ENCODE measurements at regions not wholly inside any gene's neighbourhood (a gene's known extent, or its start where the extent isn't known, plus 50 kb on each side); places are given as distances from the start of the nearest gene placed in this dataset.

DNA sequence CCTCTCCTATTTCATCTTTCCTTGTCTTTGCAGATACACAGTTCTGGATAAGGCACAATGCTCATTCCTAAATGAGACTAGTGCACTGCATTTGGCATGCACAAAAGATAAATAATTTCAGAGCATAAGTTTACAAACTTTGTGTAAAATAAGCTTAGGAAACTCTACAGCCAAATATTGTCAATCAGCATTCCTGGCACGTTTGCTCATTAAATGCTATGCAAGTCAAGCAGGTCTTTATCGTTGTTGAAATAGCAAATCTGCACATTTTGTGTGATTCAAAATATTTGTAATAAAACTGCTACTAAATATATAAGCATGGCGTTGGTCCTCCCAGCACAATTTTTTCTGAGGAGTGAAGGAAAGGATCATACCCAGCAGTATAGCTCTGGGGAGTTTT, 322.1 kb upstream of the NOCT start:
- FAIRE-seq (no peak), DNase-seq (ENCODE audit: insufficient read length, low spot score) (no peak)
- TF ChIP-seq, protein P1, sequence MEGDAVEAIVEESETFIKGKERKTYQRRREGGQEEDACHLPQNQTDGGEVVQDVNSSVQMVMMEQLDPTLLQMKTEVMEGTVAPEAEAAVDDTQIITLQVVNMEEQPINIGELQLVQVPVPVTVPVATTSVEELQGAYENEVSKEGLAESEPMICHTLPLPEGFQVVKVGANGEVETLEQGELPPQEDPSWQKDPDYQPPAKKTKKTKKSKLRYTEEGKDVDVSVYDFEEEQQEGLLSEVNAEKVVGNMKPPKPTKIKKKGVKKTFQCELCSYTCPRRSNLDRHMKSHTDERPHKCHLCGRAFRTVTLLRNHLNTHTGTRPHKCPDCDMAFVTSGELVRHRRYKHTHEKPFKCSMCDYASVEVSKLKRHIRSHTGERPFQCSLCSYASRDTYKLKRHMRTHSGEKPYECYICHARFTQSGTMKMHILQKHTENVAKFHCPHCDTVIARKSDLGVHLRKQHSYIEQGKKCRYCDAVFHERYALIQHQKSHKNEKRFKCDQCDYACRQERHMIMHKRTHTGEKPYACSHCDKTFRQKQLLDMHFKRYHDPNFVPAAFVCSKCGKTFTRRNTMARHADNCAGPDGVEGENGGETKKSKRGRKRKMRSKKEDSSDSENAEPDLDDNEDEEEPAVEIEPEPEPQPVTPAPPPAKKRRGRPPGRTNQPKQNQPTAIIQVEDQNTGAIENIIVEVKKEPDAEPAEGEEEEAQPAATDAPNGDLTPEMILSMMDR (IDR thresholded peaks at IDR 0.05; ENCODE audit: insufficient read depth, missing control alignments) = no peak

GRCh38 chr4:138692411-138692810, 323.2 kb upstream of the NOCT start:
- no peak for FAIRE-seq
- DNase-seq (ENCODE audit: insufficient read length, low spot score) = no peak
- TF ChIP-seq, protein P1 (IDR thresholded peaks at IDR 0.05; ENCODE audit: insufficient read depth, missing control alignments) = no peak

DNA sequence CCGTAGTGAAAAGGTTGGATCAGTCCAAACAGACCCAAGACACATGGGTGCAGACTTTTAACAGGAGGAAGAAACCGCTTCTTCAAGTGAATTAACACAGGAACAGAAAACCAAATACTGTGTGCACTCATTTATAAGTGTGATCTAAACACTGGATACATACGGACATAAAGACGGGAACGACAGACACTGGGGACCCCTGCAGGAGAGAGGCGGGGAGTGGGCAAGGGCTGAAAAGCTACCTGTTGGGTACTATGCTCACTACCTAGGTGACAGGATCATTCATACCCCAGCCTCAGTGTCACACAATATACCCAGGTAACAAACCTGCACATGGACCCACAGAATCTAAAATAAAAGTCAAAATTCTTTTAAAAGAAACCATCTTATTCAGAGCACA, 326.0 kb upstream of the NOCT start:
- FAIRE-seq (no peak), DNase-seq (ENCODE audit: insufficient read length, low spot score) (no peak)
- TF ChIP-seq, protein P1 (IDR thresholded peaks at IDR 0.05; ENCODE audit: insufficient read depth, missing control alignments) = no peak

DNA sequence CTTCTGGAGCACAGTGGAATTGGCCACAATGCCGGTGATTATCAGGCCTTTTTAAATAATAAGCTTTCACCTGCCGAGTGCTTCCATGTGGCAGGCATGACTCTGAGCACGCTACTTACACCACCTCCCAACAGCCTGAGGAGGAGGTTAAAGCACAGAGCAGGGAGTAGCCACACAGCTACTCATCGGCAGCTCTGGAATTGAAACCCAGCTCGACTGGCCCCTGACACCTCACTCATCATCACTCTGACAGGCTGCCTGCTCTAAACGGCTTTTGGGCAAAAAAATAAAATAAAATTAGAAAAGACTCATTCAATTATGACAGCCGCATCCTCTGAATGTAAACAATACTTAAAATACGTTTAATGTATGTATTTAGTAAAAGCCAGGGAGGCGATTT, 326.4 kb upstream of the NOCT start:
- TF ChIP-seq, protein P1 (IDR thresholded peaks at IDR 0.05; ENCODE audit: insufficient read depth, missing control alignments) = no peak
- DNase-seq (ENCODE audit: insufficient read length, low spot score) = no peak
- no peak for FAIRE-seq

DNA sequence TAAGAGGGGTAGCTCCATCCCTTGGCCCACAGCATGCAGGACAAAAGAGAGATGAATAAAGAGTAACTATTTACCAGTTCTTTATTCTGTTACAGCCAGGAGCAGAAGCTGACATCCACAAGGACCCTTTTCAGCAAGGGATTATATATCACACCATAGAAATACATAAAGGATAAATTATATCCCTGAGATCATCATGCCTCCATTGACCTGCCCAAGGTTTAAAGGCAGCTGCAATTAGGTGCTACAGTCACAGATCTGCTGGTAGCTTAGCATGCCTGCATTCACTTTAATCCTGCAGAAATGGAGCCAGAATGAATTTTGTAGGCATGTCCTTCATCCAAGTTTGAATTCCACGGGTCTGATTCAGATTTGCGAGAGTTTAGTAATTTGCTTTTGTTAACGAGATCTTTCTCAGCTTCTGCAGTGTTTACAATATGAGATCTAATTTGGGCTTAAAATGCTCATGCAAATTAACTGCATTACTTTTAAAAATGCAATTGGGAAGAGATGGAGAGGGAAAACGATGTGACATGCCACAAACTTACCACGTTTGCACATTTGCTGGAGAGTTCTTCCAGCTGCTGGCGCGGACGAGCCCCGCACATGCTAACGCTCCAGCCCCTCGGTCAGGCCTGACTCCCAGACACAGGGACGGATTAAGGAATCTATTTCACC, 327.0 kb upstream of the NOCT start:
- TF ChIP-seq, protein P1 (IDR thresholded peaks at IDR 0.05; ENCODE audit: insufficient read depth, missing control alignments) = no peak
- DNase-seq (ENCODE audit: insufficient read length, low spot score) (no peak), FAIRE-seq (no peak)

GRCh38 chr4:138686106-138686835, 329.3 kb upstream of the NOCT start:
- DNase-seq (ENCODE audit: insufficient read length, low spot score) (no peak), FAIRE-seq (no peak)

More at GRCh38 chr4:138686106-138686835, 329.3 kb upstream of the NOCT start:
- TF ChIP-seq, protein P1 (IDR thresholded peaks at IDR 0.05; ENCODE audit: insufficient read depth, missing control alignments) = no peak
